Calu3 (cell line): ENCODE measurements at regions not wholly inside any gene's neighbourhood (a gene's known extent, or its start where the extent isn't known, plus 50 kb on each side); places are given as distances from the start of the nearest gene placed in this dataset.

Experiments
- BruUV-seq: library from RNA; stranded (reverse); fragments of 400-500 nt; replicated peaks from 2 replicates; lab custom pipeline; 2021; lab: Mats Ljungman, UMichigan
- CTCF ChIA-PET: fragments of 300-600 bp; sonication (Branson Sonifier 250); formaldehyde crosslinking; loops from one replicate; lab custom pipeline; 2022; ENCODE audit warnings: antibody characterized with exemption; lab: Charles Lee
- DNase-seq: peaks from one replicate; pipeline ENCODE4 v3.0.0; 2022
- H3K27ac Mint-ChIP-seq: one replicate; pipeline ENCODE4 v1.8.0; 2022; ENCODE audit warnings: mixed read lengths; ENCODE audit not compliant: unreplicated experiment
- H3K27me3 Mint-ChIP-seq: one replicate; pipeline ENCODE4 v1.8.0; 2022; ENCODE audit warnings: mixed read lengths; ENCODE audit not compliant: unreplicated experiment
- H3K36me3 Mint-ChIP-seq: one replicate; pipeline ENCODE4 v1.8.0; 2022; ENCODE audit warnings: mild to moderate bottlenecking, moderate library complexity, mixed read lengths; ENCODE audit not compliant: insufficient read depth, unreplicated experiment
- H3K4me1 Mint-ChIP-seq: one replicate; pipeline ENCODE4 v1.8.0; 2022; ENCODE audit warnings: mild to moderate bottlenecking, low read depth, mixed read lengths; ENCODE audit not compliant: unreplicated experiment
- H3K4me3 Mint-ChIP-seq: one replicate; pipeline ENCODE4 v1.8.0; 2022; ENCODE audit warnings: mild to moderate bottlenecking, low read depth, moderate library complexity, mixed read lengths; ENCODE audit not compliant: unreplicated experiment
- H3K9me3 Mint-ChIP-seq: one replicate; pipeline ENCODE4 v1.8.0; 2022; ENCODE audit warnings: low read depth, mixed read lengths; ENCODE audit not compliant: unreplicated experiment
- CTCF ChIP-seq: fragments of 200-600 bp; IDR thresholded peaks from one replicate; pipeline ENCODE4 v1.8.0; 2022; ENCODE audit warnings: antibody characterized with exemption; ENCODE audit not compliant: unreplicated experiment
- intact Hi-C: fragments of 100-400 bp; cut with micrococcal nuclease; formaldehyde crosslinking; loops from one replicate; pipeline ENCODE4 v1.10.0; 2022; ENCODE audit not compliant: unreplicated experiment

GRCh38 chr7:118477036-118477435 lies 252.5 kb downstream of the ANKRD7 start:
- Mint-ChIP-seq H3K27ac (no peak overlapping the region), H3K9me3 (no peaks in the 10 kb centered on the region), H3K4me3 (no peak overlapping the region), H3K36me3 (no peaks in the 10 kb centered on the region), H3K4me1 (no peaks in the 10 kb centered on the region), H3K27me3 (no peaks in the 10 kb centered on the region)
- CTCF ChIA-PET = no interaction called here
- TF ChIP-seq CTCF = no peak
- intact Hi-C loops = no loop called here
- no peak for DNase-seq
- no TSS peak for BruUV-seq

DNA sequence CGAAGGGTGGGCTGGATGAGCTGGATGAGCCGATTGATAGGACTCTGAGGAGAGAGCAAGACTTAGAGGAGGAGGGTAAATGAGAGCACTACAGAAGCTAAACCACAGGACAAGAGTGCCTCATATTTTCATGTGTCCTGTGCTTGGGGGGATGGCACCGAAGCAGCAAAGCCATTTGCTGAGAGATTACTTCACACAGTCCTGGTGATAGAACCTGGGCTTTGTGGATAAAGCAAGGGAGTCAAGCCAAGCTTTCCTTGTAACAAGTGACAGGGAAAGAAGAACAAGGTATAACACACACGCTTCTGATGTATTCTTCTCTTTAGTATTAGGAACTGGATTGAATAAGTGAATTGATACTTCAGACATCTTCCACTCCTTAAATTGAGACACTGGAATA lies 253.7 kb downstream of the ANKRD7 start:
- intact Hi-C loops = no loop called here
- no peak overlapping the region for H3K27ac Mint-ChIP-seq
- BruUV-seq = no TSS peak
- H3K9me3 Mint-ChIP-seq = peaks cover 4% of the 10 kb centered on the region
- no peak overlapping the region for H3K4me3 Mint-ChIP-seq
- no peaks in the 10 kb centered on the region for H3K36me3 Mint-ChIP-seq
- DNase-seq = no peak
- no peak for TF ChIP-seq CTCF
- CTCF ChIA-PET = no interaction called here
- H3K27me3 Mint-ChIP-seq = no peaks in the 10 kb centered on the region
- no peaks in the 10 kb centered on the region for H3K4me1 Mint-ChIP-seq

- Mint-ChIP-seq H3K9me3 (peaks cover 4% of the 10 kb centered on the region), H3K36me3 (no peaks in the 10 kb centered on the region), H3K4me1 (no peaks in the 10 kb centered on the region), H3K27me3 (no peaks in the 10 kb centered on the region), H3K4me3 (no peak overlapping the region), H3K27ac (no peak overlapping the region)
- no peak for TF ChIP-seq CTCF
- intact Hi-C loops = no loop called here
- DNase-seq = no peak
- CTCF ChIA-PET = no interaction called here
- BruUV-seq = no TSS peak
Observed at GRCh38 chr7:118478931-118479330, 254.4 kb downstream of the ANKRD7 start.

DNA sequence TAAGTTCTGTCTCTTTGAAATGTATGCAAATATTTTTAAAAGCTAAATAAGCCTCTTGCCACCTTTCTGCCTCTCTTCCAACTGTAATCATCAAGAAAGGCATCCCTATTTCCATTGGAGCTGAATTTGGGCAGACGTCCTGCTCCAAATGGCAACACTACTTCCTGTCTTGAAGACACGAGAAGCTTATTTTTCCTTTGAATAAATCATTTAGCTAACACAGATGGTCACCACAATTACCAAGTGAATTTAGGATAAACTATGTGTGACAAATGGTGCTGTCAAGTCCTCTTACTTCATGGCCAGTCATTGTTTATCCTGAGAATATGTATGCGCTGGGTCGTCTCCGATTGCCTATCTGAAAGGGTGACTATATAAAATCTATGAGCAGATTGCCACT lies 268.0 kb downstream of the ANKRD7 start:
- CTCF ChIA-PET = no interaction called here
- DNase-seq = no peak
- Mint-ChIP-seq H3K4me1 (no peaks in the 10 kb centered on the region), H3K36me3 (no peaks in the 10 kb centered on the region), H3K27me3 (no peaks in the 10 kb centered on the region), H3K9me3 (peaks cover under 1% of the 10 kb centered on the region), H3K4me3 (no peak overlapping the region), H3K27ac (no peak overlapping the region)
- no peak for TF ChIP-seq CTCF
- BruUV-seq = no TSS peak
- intact Hi-C loops = no loop called here
